ENCODE measurements at regions not wholly inside any gene's neighbourhood (a gene's known extent, or its start where the extent isn't known, plus 50 kb on each side); places are given as distances from the start of the nearest gene placed in this dataset.
A peak's percentile ranks its signal among the peaks of the same experiment; 100 is the strongest.
"Not testable (repeated sequence)": the region's sequence is repeated elsewhere in the genome, so short reads cannot be mapped to it uniquely, and the experiment has no call there.

GRCh38 chr1:610538-610937 is 75.9 kb downstream of the OR4F16 start:
- not testable (repeated sequence) for DNase-seq (ENCODE audit: low read depth)

DNA sequence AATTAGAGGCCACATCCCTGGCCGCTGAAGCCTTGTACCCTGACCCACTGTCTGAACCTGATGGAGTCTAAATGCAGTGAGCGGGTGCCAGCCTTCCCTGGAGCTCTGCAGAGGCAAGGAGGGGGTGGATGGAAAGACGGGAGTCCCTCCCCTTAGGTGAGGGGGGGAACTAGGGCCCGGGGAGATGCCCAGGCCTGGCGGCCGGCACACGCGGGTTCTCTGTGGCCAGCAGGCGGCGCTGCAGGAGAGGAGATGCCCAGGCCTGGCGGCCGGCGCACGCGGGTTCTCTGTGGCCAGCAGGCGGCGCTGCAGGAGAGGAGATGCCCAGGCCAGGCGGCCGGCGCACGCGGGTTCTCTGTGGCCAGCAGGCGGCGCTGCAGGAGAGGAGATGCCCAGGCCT is 77.3 kb downstream of the OR4F16 start:
- not testable (repeated sequence) for DNase-seq (ENCODE audit: low read depth)

DNA sequence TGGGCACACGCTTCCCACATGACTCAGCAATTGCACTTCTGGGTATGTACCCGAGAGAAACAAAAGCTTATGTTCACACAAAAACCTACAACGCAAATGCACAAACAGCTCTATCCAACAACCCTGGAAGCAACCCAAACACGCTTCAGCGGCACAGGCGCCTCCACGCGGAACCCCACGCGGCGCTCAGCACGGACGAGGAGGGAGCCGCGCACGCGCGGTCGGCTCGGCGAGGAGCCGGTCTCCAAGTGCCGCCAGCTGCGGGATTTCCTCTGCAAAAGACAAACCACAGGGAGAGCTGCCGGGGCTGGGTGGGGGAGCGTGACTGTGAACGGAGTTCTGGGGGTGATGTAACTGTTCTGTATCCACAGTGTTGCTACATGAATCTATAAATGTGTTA is 81.2 kb downstream of the OR4F16 start:
- DNase-seq (ENCODE audit: low read depth), result peak; percentile 15

- DNase-seq (ENCODE audit: low read depth), result not testable (repeated sequence)
Observed at GRCh38 chr1:588211-588610, 98.2 kb downstream of the OR4F16 start.

DNA sequence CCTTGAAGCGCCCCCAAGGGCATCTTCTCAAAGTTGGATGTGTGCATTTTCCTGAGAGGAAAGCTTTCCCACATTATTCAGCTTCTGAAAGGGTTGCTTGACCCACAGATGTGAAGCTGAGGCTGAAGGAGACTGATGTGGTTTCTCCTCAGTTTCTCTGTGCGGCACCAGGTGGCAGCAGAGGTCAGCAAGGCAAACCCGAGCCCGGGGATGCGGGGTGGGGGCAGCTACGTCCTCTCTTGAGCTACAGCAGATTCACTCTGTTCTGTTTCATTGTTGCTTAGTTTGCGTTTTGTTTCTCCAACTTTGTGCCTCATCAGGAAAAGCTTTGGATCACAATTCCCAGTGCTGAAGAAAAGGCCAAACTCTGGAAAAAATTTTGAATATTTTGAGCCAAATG is 100.5 kb downstream of the OR4F16 start:
- DNase-seq (ENCODE audit: low read depth), result peak; percentile 2
